ENCODE measurements at regions not wholly inside any gene's neighbourhood (a gene's known extent, or its start where the extent isn't known, plus 50 kb on each side); places are given as distances from the start of the nearest gene placed in this dataset.

DNA sequence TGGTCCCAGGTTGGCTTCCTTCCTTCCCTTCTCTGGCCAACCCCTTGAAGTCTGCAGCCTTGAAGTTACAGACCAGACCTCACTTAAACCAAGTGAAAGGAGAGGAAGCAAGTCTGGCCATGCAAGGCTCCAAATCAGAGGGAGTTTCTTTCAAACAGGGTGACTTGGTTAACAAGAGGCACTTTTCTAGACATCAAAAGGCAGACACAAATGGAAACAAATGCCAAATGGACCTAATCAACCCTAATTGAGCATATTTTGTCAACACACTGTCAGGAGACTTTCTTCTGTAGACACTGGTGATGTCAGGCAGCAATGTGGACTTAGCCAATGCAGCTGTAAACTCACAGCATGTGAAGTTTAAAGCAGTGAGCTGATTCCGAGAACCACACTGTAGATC is 282.7 kb upstream of the FZD8 start:
- H3K36me3 ChIP-seq (ENCODE audit: insufficient read depth, low read length), result no peaks in the 10 kb centered on the region
- no peaks in the 10 kb centered on the region for H3K9me3 ChIP-seq (ENCODE audit: insufficient read depth, low read depth, low read length)
- no peak overlapping the region for H3K9ac ChIP-seq (ENCODE audit: low read depth, low read length, poor library complexity, severe bottlenecking)
- H3K4me3 ChIP-seq (ENCODE audit: low read length, poor library complexity, severe bottlenecking), result no peak overlapping the region
- no peak overlapping the region for H3K4me2 ChIP-seq (ENCODE audit: low read depth, low read length, poor library complexity, severe bottlenecking)
- no peaks in the 10 kb centered on the region for H3K4me1 ChIP-seq (ENCODE audit: insufficient read depth, low read length, poor library complexity, severe bottlenecking)
- no peaks in the 10 kb centered on the region for H3K27me3 ChIP-seq (ENCODE audit: insufficient read depth, low read length, poor library complexity, severe bottlenecking)
- H2AFZ ChIP-seq (ENCODE audit: low read length), result no peak overlapping the region
- no peaks in the 10 kb centered on the region for H4K20me1 ChIP-seq (ENCODE audit: insufficient read depth, low read length, poor library complexity, severe bottlenecking)
- no peak for TF ChIP-seq EZH2phosphoT487 (IDR thresholded peaks at IDR 0.05; ENCODE audit: borderline replicate concordance)
- TF ChIP-seq, protein P1, sequence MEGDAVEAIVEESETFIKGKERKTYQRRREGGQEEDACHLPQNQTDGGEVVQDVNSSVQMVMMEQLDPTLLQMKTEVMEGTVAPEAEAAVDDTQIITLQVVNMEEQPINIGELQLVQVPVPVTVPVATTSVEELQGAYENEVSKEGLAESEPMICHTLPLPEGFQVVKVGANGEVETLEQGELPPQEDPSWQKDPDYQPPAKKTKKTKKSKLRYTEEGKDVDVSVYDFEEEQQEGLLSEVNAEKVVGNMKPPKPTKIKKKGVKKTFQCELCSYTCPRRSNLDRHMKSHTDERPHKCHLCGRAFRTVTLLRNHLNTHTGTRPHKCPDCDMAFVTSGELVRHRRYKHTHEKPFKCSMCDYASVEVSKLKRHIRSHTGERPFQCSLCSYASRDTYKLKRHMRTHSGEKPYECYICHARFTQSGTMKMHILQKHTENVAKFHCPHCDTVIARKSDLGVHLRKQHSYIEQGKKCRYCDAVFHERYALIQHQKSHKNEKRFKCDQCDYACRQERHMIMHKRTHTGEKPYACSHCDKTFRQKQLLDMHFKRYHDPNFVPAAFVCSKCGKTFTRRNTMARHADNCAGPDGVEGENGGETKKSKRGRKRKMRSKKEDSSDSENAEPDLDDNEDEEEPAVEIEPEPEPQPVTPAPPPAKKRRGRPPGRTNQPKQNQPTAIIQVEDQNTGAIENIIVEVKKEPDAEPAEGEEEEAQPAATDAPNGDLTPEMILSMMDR (conservative IDR thresholded peaks at IDR 0.05; ENCODE audit: low read length), result no peak
- no peaks in the 10 kb centered on the region for H3K79me2 ChIP-seq (ENCODE audit: insufficient read depth, low read length)
- H3K9me2 ChIP-seq (replicated peaks; ENCODE audit: low read depth, low read length), result no peaks in the 10 kb centered on the region
- no peaks in the 10 kb centered on the region for H3F3A ChIP-seq (ENCODE audit: low read depth)

DNA sequence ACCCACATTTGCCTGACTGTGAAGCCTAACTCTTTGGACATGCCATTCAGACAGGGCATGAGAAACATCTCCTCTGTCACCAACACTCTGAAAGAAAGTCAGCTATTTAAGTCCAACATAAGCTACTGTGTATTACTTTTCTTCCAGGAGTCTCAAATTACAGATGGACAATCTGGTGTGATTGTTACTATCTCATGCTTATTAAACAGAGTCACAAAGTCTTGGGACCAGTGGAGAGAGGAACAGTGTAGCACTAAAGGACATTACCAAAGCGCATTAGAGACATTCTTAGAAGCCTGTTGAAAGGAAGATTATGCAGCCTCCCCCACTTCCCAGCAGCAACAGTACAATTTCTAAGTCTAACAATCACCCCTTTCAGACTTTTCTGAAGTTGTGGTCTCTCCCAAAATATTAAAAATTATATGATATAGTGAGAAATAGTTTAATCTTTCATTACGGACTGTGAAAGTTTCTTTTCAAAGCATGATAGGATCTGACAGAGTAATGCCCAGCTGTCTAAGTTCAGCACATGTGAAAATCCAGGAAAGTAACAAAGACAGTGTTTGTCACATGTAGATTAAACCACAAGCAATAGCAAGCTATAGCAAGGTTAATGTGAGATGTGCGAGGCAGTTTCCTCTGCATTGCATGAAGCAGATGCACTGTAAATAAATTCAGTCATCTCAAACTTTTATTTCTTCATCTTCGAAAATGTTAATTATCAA is 280.9 kb upstream of the FZD8 start:
- Histone ChIP-seq H3K36me3 (ENCODE audit: insufficient read depth, low read length) (no peaks in the 10 kb centered on the region), H3K27me3 (ENCODE audit: insufficient read depth, low read length, poor library complexity, severe bottlenecking) (no peaks in the 10 kb centered on the region), H2AFZ (ENCODE audit: low read length) (no peak overlapping the region), H3K4me1 (ENCODE audit: insufficient read depth, low read length, poor library complexity, severe bottlenecking) (no peaks in the 10 kb centered on the region), H3F3A (ENCODE audit: low read depth) (no peaks in the 10 kb centered on the region), H3K9me3 (ENCODE audit: insufficient read depth, low read depth, low read length) (no peaks in the 10 kb centered on the region), H3K79me2 (ENCODE audit: insufficient read depth, low read length) (no peaks in the 10 kb centered on the region), H3K4me3 (ENCODE audit: low read length, poor library complexity, severe bottlenecking) (no peak overlapping the region), H3K9ac (ENCODE audit: low read depth, low read length, poor library complexity, severe bottlenecking) (no peak overlapping the region), H3K4me2 (ENCODE audit: low read depth, low read length, poor library complexity, severe bottlenecking) (no peak overlapping the region), H4K20me1 (ENCODE audit: insufficient read depth, low read length, poor library complexity, severe bottlenecking) (no peaks in the 10 kb centered on the region), H3K9me2 (replicated peaks; ENCODE audit: low read depth, low read length) (no peaks in the 10 kb centered on the region)
- TF ChIP-seq, protein P1 (conservative IDR thresholded peaks at IDR 0.05; ENCODE audit: low read length), result no peak
- no peak for TF ChIP-seq EZH2phosphoT487 (IDR thresholded peaks at IDR 0.05; ENCODE audit: borderline replicate concordance)

DNA sequence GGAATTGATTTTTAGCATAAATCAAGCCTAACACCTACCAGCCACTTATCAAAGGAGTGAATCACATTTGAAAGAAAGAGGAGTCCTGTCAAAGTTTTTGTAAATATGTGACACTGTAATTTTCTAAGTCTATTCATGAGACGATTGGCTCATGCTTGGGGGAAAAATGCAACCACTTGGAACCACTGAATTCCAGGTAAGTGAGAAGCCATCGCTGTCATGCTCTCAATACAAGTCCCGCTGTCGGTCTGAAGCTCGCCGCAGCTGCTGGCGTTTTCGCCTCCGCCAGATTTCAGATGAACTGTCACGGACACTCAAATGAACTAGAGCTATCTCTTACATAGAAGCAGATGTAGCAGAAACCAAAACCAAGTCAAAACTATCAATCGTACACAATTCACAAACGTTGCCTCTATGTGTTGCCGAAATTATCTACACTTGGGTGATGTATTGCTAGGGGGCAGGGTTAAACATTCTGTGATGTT is 279.8 kb upstream of the FZD8 start:
- Histone ChIP-seq H3K4me1 (ENCODE audit: insufficient read depth, low read length, poor library complexity, severe bottlenecking) (no peaks in the 10 kb centered on the region), H3K27me3 (ENCODE audit: insufficient read depth, low read length, poor library complexity, severe bottlenecking) (no peaks in the 10 kb centered on the region), H3K9ac (ENCODE audit: low read depth, low read length, poor library complexity, severe bottlenecking) (no peak overlapping the region), H2AFZ (ENCODE audit: low read length) (no peak overlapping the region), H3K9me2 (replicated peaks; ENCODE audit: low read depth, low read length) (no peaks in the 10 kb centered on the region), H3F3A (ENCODE audit: low read depth) (no peaks in the 10 kb centered on the region), H3K4me2 (ENCODE audit: low read depth, low read length, poor library complexity, severe bottlenecking) (no peak overlapping the region), H3K4me3 (ENCODE audit: low read length, poor library complexity, severe bottlenecking) (no peak overlapping the region), H3K9me3 (ENCODE audit: insufficient read depth, low read depth, low read length) (no peaks in the 10 kb centered on the region), H3K36me3 (ENCODE audit: insufficient read depth, low read length) (no peaks in the 10 kb centered on the region), H3K79me2 (ENCODE audit: insufficient read depth, low read length) (no peaks in the 10 kb centered on the region), H4K20me1 (ENCODE audit: insufficient read depth, low read length, poor library complexity, severe bottlenecking) (no peaks in the 10 kb centered on the region)
- TF ChIP-seq EZH2phosphoT487 (IDR thresholded peaks at IDR 0.05; ENCODE audit: borderline replicate concordance), result no peak
- TF ChIP-seq, protein P1 (conservative IDR thresholded peaks at IDR 0.05; ENCODE audit: low read length), result no peak

Measured in Loucy (cell line).